Mesendoderm (in vitro differentiated cells): ENCODE measurements at regions not wholly inside any gene's neighbourhood (a gene's known extent, or its start where the extent isn't known, plus 50 kb on each side); places are given as distances from the start of the nearest gene placed in this dataset.

Source experiments
- DNase-seq: peaks from one replicate; pipeline ENCODE4 v3.0.0; 2013
- H2AK5ac ChIP-seq: 2 replicates; pipeline ENCODE4 v1.6.1; 2013; ENCODE audit warnings: low read length, inconsistent platforms
- H2BK120ac ChIP-seq: 2 replicates; pipeline ENCODE4 v1.6.1; 2013; ENCODE audit warnings: low read depth, mild to moderate bottlenecking, low read length, moderate library complexity, mixed read lengths
- H2BK15ac ChIP-seq: replicated peaks from 2 replicates; pipeline ENCODE4 v1.6.1; 2013; ENCODE audit warnings: low read depth, mild to moderate bottlenecking, moderate library complexity
- H2BK5ac ChIP-seq: 2 replicates; pipeline ENCODE4 v1.6.1; 2013; ENCODE audit warnings: low read length, inconsistent platforms
- H3K18ac ChIP-seq: 2 replicates; pipeline ENCODE4 v1.6.1; 2013; ENCODE audit warnings: mild to moderate bottlenecking, low read length, mixed read lengths
- H3K23ac ChIP-seq: one replicate; pipeline ENCODE4 v1.6.1; 2013; ENCODE audit warnings: low read length
- H3K27ac ChIP-seq: 2 replicates; pipeline ENCODE4 v1.5.1; 2013; ENCODE audit warnings: low read depth, mild to moderate bottlenecking, inconsistent platforms, low read length, moderate library complexity
- H3K27me3 ChIP-seq: 2 replicates; pipeline ENCODE4 v1.6.1; 2013; ENCODE audit warnings: low read length, control low read depth, mild to moderate bottlenecking, inconsistent platforms; ENCODE audit not compliant: insufficient read depth, poor library complexity
- H3K36me3 ChIP-seq: 2 replicates; pipeline ENCODE4 v1.6.1; 2013; ENCODE audit warnings: low read length, inconsistent platforms; ENCODE audit not compliant: control insufficient read depth, insufficient read depth
- H3K4ac ChIP-seq: one replicate; pipeline ENCODE4 v1.6.1; 2013; ENCODE audit warnings: low read depth, mild to moderate bottlenecking, low read length, moderate library complexity
- H3K4me1 ChIP-seq: 2 replicates; pipeline ENCODE4 v1.6.1; 2013; ENCODE audit warnings: low read depth, low read length, inconsistent platforms; ENCODE audit not compliant: control insufficient read depth
- H3K4me2 ChIP-seq: 2 replicates; pipeline ENCODE4 v1.6.1; 2013; ENCODE audit warnings: low read length
- H3K4me3 ChIP-seq: 2 replicates; pipeline ENCODE4 v1.5.1; 2013; ENCODE audit warnings: mild to moderate bottlenecking, low read length
- H3K56ac ChIP-seq: one replicate; pipeline ENCODE4 v1.6.1; 2013; ENCODE audit warnings: low read length
- H3K79me1 ChIP-seq: 2 replicates; pipeline ENCODE4 v1.6.1; 2013; ENCODE audit warnings: low read length, inconsistent platforms
- H3K79me2 ChIP-seq: 2 replicates; pipeline ENCODE4 v1.6.1; 2013; ENCODE audit warnings: mild to moderate bottlenecking, low read length; ENCODE audit not compliant: control insufficient read depth, insufficient read depth
- H3K9ac ChIP-seq: 2 replicates; pipeline ENCODE4 v1.6.1; 2013; ENCODE audit warnings: low read length, inconsistent platforms
- H4K5ac ChIP-seq: one replicate; pipeline ENCODE4 v1.6.1; 2013; ENCODE audit warnings: low read length
- H4K8ac ChIP-seq: one replicate; pipeline ENCODE4 v1.6.1; 2013; ENCODE audit warnings: low read depth, mild to moderate bottlenecking, control low read depth, low read length, moderate library complexity
- WGBS: extraction: QIAGEN DNeasy Blood & Tissue Kit; methylation state at CpG from one replicate; pipeline ENCODE4 v1.1.7; 2013; ENCODE audit warnings: low lambda C conversion rate, missing lambda C conversion rate; ENCODE audit not compliant: insufficient coverage; ENCODE audit errors: extremely low coverage; 5-methylcytosine and 5-hydroxymethylcytosine counted together

GRCh38 chr13:89988206-89988605, 1359.3 kb upstream of the MIR17HG start:
- Histone ChIP-seq H3K56ac (no peak overlapping the region), H2AK5ac (no peak overlapping the region), H3K4me1 (no peaks in the 10 kb centered on the region), H3K79me1 (no peaks in the 10 kb centered on the region), H3K79me2 (no peaks in the 10 kb centered on the region), H2BK15ac (no peak overlapping the region), H3K4ac (no peak overlapping the region), H3K23ac (no peak overlapping the region), H2BK120ac (no peak overlapping the region), H3K18ac (no peak overlapping the region), H4K5ac (no peak overlapping the region), H3K36me3 (no peaks in the 10 kb centered on the region), H3K4me2 (no peak overlapping the region), H3K27ac (no peak overlapping the region), H3K4me3 (no peak overlapping the region), H2BK5ac (no peak overlapping the region), H4K8ac (no peak overlapping the region), H3K27me3 (no peaks in the 10 kb centered on the region), H3K9ac (no peak overlapping the region)
- DNase-seq, result no peak
- WGBS, result no CpG with 5 or more reads among the region's 4 CpGs

- no peak overlapping the region for H3K4ac ChIP-seq
- H3K18ac ChIP-seq, result no peak overlapping the region
- no peak overlapping the region for H2BK15ac ChIP-seq
- H4K5ac ChIP-seq, result no peak overlapping the region
- H4K8ac ChIP-seq, result no peak overlapping the region
- H3K4me2 ChIP-seq, result no peak overlapping the region
- H3K27me3 ChIP-seq, result no peaks in the 10 kb centered on the region
- H2BK120ac ChIP-seq, result no peak overlapping the region
- H3K9ac ChIP-seq, result no peak overlapping the region
- DNase-seq, result no peak
- H3K4me1 ChIP-seq, result no peaks in the 10 kb centered on the region
- no peak overlapping the region for H3K4me3 ChIP-seq
- no peak overlapping the region for H2AK5ac ChIP-seq
- H3K23ac ChIP-seq, result no peak overlapping the region
- no peaks in the 10 kb centered on the region for H3K79me2 ChIP-seq
- no peaks in the 10 kb centered on the region for H3K79me1 ChIP-seq
- no peaks in the 10 kb centered on the region for H3K36me3 ChIP-seq
- H3K27ac ChIP-seq, result no peak overlapping the region
- no peak overlapping the region for H2BK5ac ChIP-seq
- no peak overlapping the region for H3K56ac ChIP-seq
- no CpG with 5 or more reads among the region's 3 CpGs for WGBS
Observed at GRCh38 chr13:90003566-90003965, 1343.9 kb upstream of the MIR17HG start.

DNA sequence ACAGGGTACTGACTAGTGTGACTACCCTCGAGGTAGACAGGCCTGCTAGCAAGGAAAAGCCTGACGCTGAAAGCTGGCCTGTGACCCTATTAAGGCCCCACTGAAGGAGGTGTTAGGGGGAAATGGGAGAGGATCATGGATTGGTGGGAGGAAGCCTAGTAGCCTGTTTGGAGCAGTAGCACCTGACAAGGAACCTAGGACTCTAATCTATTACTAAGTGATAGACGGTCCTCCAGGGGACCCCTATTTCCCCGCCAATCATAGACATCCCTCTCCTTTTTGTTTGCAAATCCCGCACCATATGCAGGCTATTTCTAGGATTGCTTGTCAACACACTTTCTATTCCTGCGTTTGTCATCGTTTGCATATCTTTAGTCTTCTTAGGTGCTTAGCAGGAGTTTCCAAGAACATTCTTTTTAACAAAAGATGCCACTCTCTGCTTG, 1338.8 kb upstream of the MIR17HG start:
- no peak overlapping the region for H3K4me2 ChIP-seq
- H3K79me2 ChIP-seq, result no peaks in the 10 kb centered on the region
- H3K4me3 ChIP-seq, result no peak overlapping the region
- no peak overlapping the region for H3K18ac ChIP-seq
- H3K36me3 ChIP-seq, result no peaks in the 10 kb centered on the region
- no peak overlapping the region for H3K9ac ChIP-seq
- no peak overlapping the region for H4K8ac ChIP-seq
- H3K23ac ChIP-seq, result no peak overlapping the region
- H2BK15ac ChIP-seq, result no peak overlapping the region
- no peaks in the 10 kb centered on the region for H3K27me3 ChIP-seq
- H2BK120ac ChIP-seq, result no peak overlapping the region
- H3K4ac ChIP-seq, result no peak overlapping the region
- H3K56ac ChIP-seq, result peak overlapping the region; percentile 9
- H3K4me1 ChIP-seq, result no peaks in the 10 kb centered on the region
- H3K27ac ChIP-seq, result no peak overlapping the region
- H2BK5ac ChIP-seq, result no peak overlapping the region
- no peaks in the 10 kb centered on the region for H3K79me1 ChIP-seq
- WGBS, result no CpG with 5 or more reads among the region's 7 CpGs
- H2AK5ac ChIP-seq, result no peak overlapping the region
- DNase-seq, result peak; percentile 61
- H4K5ac ChIP-seq, result no peak overlapping the region

- no peak overlapping the region for H3K4me3 ChIP-seq
- WGBS, result 100% methylated on average over 1 of the region's 1 CpG
- H3K56ac ChIP-seq, result no peak overlapping the region
- H3K9ac ChIP-seq, result no peak overlapping the region
- no peak overlapping the region for H3K27ac ChIP-seq
- no peak overlapping the region for H2BK120ac ChIP-seq
- no peak overlapping the region for H2AK5ac ChIP-seq
- H3K4ac ChIP-seq, result no peak overlapping the region
- no peak overlapping the region for H2BK15ac ChIP-seq
- H3K79me2 ChIP-seq, result no peaks in the 10 kb centered on the region
- no peaks in the 10 kb centered on the region for H3K27me3 ChIP-seq
- H2BK5ac ChIP-seq, result no peak overlapping the region
- DNase-seq, result no peak
- H3K18ac ChIP-seq, result no peak overlapping the region
- no peaks in the 10 kb centered on the region for H3K36me3 ChIP-seq
- no peak overlapping the region for H3K4me2 ChIP-seq
- no peak overlapping the region for H3K23ac ChIP-seq
- H3K4me1 ChIP-seq, result no peaks in the 10 kb centered on the region
- H3K79me1 ChIP-seq, result no peaks in the 10 kb centered on the region
- no peak overlapping the region for H4K8ac ChIP-seq
- H4K5ac ChIP-seq, result no peak overlapping the region
Observed at GRCh38 chr13:90014038-90014437, 1333.4 kb upstream of the MIR17HG start.

GRCh38 chr13:90015565-90016507, 1331.7 kb upstream of the MIR17HG start:
- WGBS, result no CpG with 5 or more reads among the region's 3 CpGs
- H3K79me2 ChIP-seq, result no peaks in the 10 kb centered on the region
- H3K23ac ChIP-seq, result no peak overlapping the region
- no peaks in the 10 kb centered on the region for H3K36me3 ChIP-seq
- H3K27me3 ChIP-seq, result no peaks in the 10 kb centered on the region
- H3K4ac ChIP-seq, result no peak overlapping the region
- DNase-seq, result no peak
- H2AK5ac ChIP-seq, result no peak overlapping the region
- H2BK5ac ChIP-seq, result no peak overlapping the region
- H3K27ac ChIP-seq, result no peak overlapping the region
- no peak overlapping the region for H2BK120ac ChIP-seq
- no peak overlapping the region for H3K9ac ChIP-seq
- H3K79me1 ChIP-seq, result no peaks in the 10 kb centered on the region
- H3K4me2 ChIP-seq, result no peak overlapping the region
- no peak overlapping the region for H3K56ac ChIP-seq
- no peak overlapping the region for H4K5ac ChIP-seq
- H3K4me3 ChIP-seq, result no peak overlapping the region
- H3K4me1 ChIP-seq, result no peaks in the 10 kb centered on the region
- no peak overlapping the region for H3K18ac ChIP-seq
- H4K8ac ChIP-seq, result no peak overlapping the region
- no peak overlapping the region for H2BK15ac ChIP-seq
